Osteocyte (in vitro differentiated cells): ENCODE measurements at regions not wholly inside any gene's neighbourhood (a gene's known extent, or its start where the extent isn't known, plus 50 kb on each side); places are given as distances from the start of the nearest gene placed in this dataset.

ENCODE experiments used
- DNase-seq: peaks from one replicate; pipeline ENCODE4 v3.0.0; 2021; ENCODE audit warnings: mixed read lengths; ENCODE audit not compliant: unreplicated experiment; ENCODE audit errors: extremely low spot score
- H3K27ac Mint-ChIP-seq: one replicate; pipeline ENCODE4 v1.8.0; 2021; ENCODE audit warnings: mild to moderate bottlenecking, mixed read lengths; ENCODE audit not compliant: unreplicated experiment
- H3K27me3 Mint-ChIP-seq: one replicate; pipeline ENCODE4 v1.8.0; 2021; ENCODE audit warnings: mixed read lengths; ENCODE audit not compliant: unreplicated experiment
- H3K36me3 Mint-ChIP-seq: one replicate; pipeline ENCODE4 v1.8.0; 2021; ENCODE audit warnings: mixed read lengths; ENCODE audit not compliant: unreplicated experiment
- H3K4me1 Mint-ChIP-seq: one replicate; pipeline ENCODE4 v1.8.0; 2021; ENCODE audit warnings: mixed read lengths; ENCODE audit not compliant: unreplicated experiment
- H3K4me3 Mint-ChIP-seq: one replicate; pipeline ENCODE4 v1.8.0; 2021; ENCODE audit warnings: mild to moderate bottlenecking, moderate library complexity, mixed read lengths; ENCODE audit not compliant: unreplicated experiment
- H3K9me3 Mint-ChIP-seq: one replicate; pipeline ENCODE4 v1.8.0; 2021; ENCODE audit warnings: mixed read lengths; ENCODE audit not compliant: unreplicated experiment
- TF ChIP-seq, protein P1 (sequence below): fragments of 200-600 bp; sonication (generic); IDR thresholded peaks from 2 replicates; pipeline ENCODE4 v1.5.0; 2021; ENCODE audit warnings: antibody characterized with exemption, mild to moderate bottlenecking, moderate library complexity

GRCh38 chr2:2830576-2830975, 499.5 kb upstream of the MYT1L start:
- Mint-ChIP-seq H3K9me3 (peaks cover 24% of the 10 kb centered on the region), H3K4me1 (no peaks in the 10 kb centered on the region)
- TF ChIP-seq, protein P1, sequence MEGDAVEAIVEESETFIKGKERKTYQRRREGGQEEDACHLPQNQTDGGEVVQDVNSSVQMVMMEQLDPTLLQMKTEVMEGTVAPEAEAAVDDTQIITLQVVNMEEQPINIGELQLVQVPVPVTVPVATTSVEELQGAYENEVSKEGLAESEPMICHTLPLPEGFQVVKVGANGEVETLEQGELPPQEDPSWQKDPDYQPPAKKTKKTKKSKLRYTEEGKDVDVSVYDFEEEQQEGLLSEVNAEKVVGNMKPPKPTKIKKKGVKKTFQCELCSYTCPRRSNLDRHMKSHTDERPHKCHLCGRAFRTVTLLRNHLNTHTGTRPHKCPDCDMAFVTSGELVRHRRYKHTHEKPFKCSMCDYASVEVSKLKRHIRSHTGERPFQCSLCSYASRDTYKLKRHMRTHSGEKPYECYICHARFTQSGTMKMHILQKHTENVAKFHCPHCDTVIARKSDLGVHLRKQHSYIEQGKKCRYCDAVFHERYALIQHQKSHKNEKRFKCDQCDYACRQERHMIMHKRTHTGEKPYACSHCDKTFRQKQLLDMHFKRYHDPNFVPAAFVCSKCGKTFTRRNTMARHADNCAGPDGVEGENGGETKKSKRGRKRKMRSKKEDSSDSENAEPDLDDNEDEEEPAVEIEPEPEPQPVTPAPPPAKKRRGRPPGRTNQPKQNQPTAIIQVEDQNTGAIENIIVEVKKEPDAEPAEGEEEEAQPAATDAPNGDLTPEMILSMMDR = no peak

DNA sequence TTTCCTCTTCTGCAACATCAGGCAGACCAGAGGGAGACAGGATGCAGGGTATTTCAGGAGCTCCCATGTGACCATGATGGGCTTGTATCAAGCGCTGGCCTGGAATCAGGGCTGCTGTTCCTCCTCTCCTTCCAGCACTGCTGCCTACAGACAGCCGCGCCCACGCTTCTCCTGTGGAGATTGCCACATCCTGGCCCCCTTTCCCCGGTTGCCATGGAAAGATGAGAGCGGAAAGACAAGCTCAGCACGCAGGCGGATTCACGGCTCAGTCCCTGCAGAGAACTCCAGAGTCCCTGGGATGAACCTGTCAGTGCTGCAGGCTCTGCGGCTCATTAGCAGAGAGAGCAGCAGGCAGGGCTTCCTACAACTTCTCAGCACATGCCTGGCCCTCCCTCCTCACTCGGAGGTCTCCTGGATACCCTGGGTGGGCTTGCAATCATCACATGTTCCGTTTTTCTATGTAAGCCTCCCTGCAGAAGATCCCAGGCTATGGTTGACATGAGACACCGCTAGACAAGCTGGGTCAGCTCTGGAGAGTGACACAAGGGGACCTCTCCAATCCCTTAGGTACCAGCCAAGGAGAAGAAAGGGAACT, 497.8 kb upstream of the MYT1L start:
- peaks cover 27% of the 10 kb centered on the region for H3K9me3 Mint-ChIP-seq
- H3K36me3 Mint-ChIP-seq = no peaks in the 10 kb centered on the region
- H3K27me3 Mint-ChIP-seq = no peaks in the 10 kb centered on the region
- no peak overlapping the region for H3K27ac Mint-ChIP-seq
- H3K4me1 Mint-ChIP-seq = no peaks in the 10 kb centered on the region
- TF ChIP-seq, protein P1 = no peak
- H3K4me3 Mint-ChIP-seq = no peak overlapping the region
- DNase-seq = peak; percentile 68

More at GRCh38 chr2:2830576-2830975, 499.5 kb upstream of the MYT1L start:
- Mint-ChIP-seq H3K27ac (no peak overlapping the region), H3K27me3 (no peaks in the 10 kb centered on the region), H3K36me3 (no peaks in the 10 kb centered on the region), H3K4me3 (no peak overlapping the region)
- DNase-seq = peak; percentile 44

GRCh38 chr2:2827761-2828221, 496.7 kb upstream of the MYT1L start:
- no peaks in the 10 kb centered on the region for H3K4me1 Mint-ChIP-seq
- H3K9me3 Mint-ChIP-seq = peaks cover 29% of the 10 kb centered on the region
- no peak overlapping the region for H3K27ac Mint-ChIP-seq
- DNase-seq = peak; percentile 83
- H3K27me3 Mint-ChIP-seq = no peaks in the 10 kb centered on the region
- no peaks in the 10 kb centered on the region for H3K36me3 Mint-ChIP-seq
- TF ChIP-seq, protein P1 = no peak
- H3K4me3 Mint-ChIP-seq = no peak overlapping the region

DNA sequence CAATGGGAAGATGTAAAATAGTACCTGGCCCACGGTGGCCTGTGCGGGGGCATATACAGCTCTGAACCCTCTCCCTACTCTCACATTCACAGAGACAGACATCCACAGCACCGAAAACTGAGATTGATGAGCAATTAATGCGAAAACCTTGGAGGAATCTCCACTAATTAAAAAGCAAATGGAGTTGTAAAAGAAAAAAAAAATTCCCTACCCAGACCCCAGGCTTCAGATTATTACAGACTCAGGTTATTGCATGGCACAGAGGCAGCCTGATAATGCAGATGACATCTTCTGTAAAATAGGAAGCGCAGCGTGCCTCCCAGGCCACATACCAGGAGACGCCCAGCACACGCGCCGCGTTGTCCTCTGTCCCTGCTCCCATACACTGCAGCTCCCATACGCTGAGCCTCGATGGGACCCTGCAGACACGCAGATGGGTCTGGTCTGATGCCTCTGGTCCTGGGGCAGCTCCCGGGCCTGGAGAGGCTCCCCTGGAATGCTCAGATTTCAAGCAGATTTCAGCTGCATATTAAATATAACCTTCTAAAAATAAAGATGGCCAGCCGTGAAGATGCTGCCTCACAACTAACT, 496.1 kb upstream of the MYT1L start:
- Mint-ChIP-seq H3K36me3 (no peaks in the 10 kb centered on the region), H3K27ac (no peak overlapping the region), H3K4me1 (no peaks in the 10 kb centered on the region), H3K4me3 (no peak overlapping the region), H3K27me3 (no peaks in the 10 kb centered on the region), H3K9me3 (peaks cover 33% of the 10 kb centered on the region)
- TF ChIP-seq, protein P1 = no peak
- DNase-seq = peak; percentile 72

GRCh38 chr2:2826621-2827020, 495.5 kb upstream of the MYT1L start:
- Mint-ChIP-seq H3K27me3 (no peaks in the 10 kb centered on the region), H3K9me3 (peaks cover 37% of the 10 kb centered on the region), H3K27ac (no peak overlapping the region), H3K36me3 (no peaks in the 10 kb centered on the region), H3K4me3 (no peak overlapping the region), H3K4me1 (no peaks in the 10 kb centered on the region)
- TF ChIP-seq, protein P1 = no peak
- peak; percentile 79 for DNase-seq
